ENCODE measurements at regions not wholly inside any gene's neighbourhood (a gene's known extent, or its start where the extent isn't known, plus 50 kb on each side); places are given as distances from the start of the nearest gene placed in this dataset.

DNA sequence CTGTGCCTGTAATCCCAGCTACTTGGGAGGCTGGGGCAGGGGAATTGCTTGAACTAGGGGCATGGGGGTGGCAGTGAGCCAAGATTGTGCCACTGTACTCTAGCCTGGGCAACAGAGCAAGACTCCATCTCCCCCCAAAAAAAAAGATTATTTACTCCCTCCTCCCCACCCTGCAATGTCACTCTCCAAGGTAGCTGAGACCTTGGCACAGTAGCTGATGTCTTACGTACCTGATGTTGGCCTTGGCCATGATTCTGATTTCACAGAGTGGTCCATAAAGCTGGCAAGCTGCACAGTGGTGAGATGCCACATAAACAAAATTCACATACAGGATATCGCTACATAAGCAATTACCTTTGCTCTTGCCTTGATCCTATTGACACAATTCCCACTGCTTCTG, 108.5 kb downstream of the CAVIN4 start:
- Histone ChIP-seq H3K4me1 (no peaks in the 10 kb centered on the region), H3K27me3 (no peaks in the 10 kb centered on the region), H3K27ac (replicated peaks in 1 of 4) (no peak overlapping the region), H3K36me3 (no peaks in the 10 kb centered on the region), H3K4me3 (no peak overlapping the region), H3K9me3 (no peaks in the 10 kb centered on the region)
- WGBS = 91% methylated on average over 2 of the region's 2 CpGs
- no peak for DNase-seq (ENCODE audit: extremely low spot score)
- intact Hi-C loops (cut with DNase I) = no loop called here
- TF ChIP-seq, protein P1, sequence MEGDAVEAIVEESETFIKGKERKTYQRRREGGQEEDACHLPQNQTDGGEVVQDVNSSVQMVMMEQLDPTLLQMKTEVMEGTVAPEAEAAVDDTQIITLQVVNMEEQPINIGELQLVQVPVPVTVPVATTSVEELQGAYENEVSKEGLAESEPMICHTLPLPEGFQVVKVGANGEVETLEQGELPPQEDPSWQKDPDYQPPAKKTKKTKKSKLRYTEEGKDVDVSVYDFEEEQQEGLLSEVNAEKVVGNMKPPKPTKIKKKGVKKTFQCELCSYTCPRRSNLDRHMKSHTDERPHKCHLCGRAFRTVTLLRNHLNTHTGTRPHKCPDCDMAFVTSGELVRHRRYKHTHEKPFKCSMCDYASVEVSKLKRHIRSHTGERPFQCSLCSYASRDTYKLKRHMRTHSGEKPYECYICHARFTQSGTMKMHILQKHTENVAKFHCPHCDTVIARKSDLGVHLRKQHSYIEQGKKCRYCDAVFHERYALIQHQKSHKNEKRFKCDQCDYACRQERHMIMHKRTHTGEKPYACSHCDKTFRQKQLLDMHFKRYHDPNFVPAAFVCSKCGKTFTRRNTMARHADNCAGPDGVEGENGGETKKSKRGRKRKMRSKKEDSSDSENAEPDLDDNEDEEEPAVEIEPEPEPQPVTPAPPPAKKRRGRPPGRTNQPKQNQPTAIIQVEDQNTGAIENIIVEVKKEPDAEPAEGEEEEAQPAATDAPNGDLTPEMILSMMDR (IDR thresholded peaks at IDR 0.05) = no peak
- no peak for TF ChIP-seq POLR2A (IDR thresholded peaks at IDR 0.05; ENCODE audit: low read depth)
- no peak for TF ChIP-seq EP300 (IDR thresholded peaks at IDR 0.05)
- no peak for TF ChIP-seq POLR2AphosphoS5 (IDR thresholded peaks at IDR 0.05)

DNA sequence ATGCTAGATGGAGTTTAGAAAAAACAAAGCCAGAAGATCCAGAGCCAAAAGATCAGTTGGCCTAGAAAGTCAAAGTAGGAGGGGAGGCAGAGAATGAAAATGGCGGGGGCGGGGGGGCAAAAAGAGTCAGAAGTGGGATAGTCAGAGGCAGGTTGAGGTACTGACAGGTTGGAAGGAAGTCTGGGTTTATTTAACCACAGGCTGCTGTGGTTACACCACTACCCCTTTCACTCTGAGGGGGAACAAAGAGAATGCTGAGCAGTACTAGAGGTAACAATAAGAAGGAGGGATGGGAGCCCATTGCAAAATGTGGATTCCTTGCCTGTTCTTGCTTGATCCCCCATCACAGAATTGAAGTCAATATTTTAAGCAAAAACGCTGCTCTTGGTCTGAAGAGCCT, 111.8 kb downstream of the CAVIN4 start:
- TF ChIP-seq POLR2AphosphoS5 (IDR thresholded peaks at IDR 0.05) (no peak), EP300 (IDR thresholded peaks at IDR 0.05) (no peak), POLR2A (IDR thresholded peaks at IDR 0.05; ENCODE audit: low read depth) (no peak)
- TF ChIP-seq, protein P1 (IDR thresholded peaks at IDR 0.05) = no peak
- no peaks in the 10 kb centered on the region for H3K27me3 ChIP-seq
- no peak for DNase-seq (ENCODE audit: extremely low spot score)
- no peak overlapping the region for H3K27ac ChIP-seq (replicated peaks in 1 of 4)
- 77% methylated on average over 3 of the region's 3 CpGs for WGBS
- H3K4me3 ChIP-seq = no peak overlapping the region
- no peaks in the 10 kb centered on the region for H3K9me3 ChIP-seq
- no peaks in the 10 kb centered on the region for H3K4me1 ChIP-seq
- intact Hi-C loops (cut with DNase I) = no loop called here
- H3K36me3 ChIP-seq = no peaks in the 10 kb centered on the region

DNA sequence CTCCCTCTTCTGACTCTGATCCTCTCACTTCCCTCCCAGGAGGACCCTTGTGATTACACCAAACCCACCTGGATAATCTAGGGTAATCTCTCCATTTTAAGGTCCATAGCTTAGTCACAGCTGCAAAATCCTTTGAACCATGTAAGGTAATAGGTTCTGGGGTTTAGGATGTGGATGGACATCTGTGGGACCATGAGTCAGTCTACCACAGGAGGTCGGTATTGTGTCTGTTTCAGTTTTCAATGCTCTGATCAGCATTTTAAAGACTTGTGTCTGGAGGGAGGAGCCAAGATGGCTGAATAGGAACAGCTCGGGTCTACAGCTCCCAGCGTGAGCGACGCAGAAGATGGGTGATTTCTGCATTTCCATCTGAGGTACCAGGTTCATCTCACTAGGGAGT, 112.6 kb downstream of the CAVIN4 start:
- no peak for DNase-seq (ENCODE audit: extremely low spot score)
- Histone ChIP-seq H3K9me3 (no peaks in the 10 kb centered on the region), H3K27me3 (no peaks in the 10 kb centered on the region), H3K4me1 (no peaks in the 10 kb centered on the region), H3K4me3 (no peak overlapping the region), H3K36me3 (no peaks in the 10 kb centered on the region), H3K27ac (replicated peaks in 1 of 4) (no peak overlapping the region)
- WGBS = no CpG with 5 or more reads among the region's 5 CpGs
- TF ChIP-seq EP300 (IDR thresholded peaks at IDR 0.05) = no peak
- TF ChIP-seq POLR2A (IDR thresholded peaks at IDR 0.05; ENCODE audit: low read depth) = no peak
- no peak for TF ChIP-seq POLR2AphosphoS5 (IDR thresholded peaks at IDR 0.05)
- TF ChIP-seq, protein P1 (IDR thresholded peaks at IDR 0.05) = no peak
- intact Hi-C loops (cut with DNase I) = no loop called here

DNA sequence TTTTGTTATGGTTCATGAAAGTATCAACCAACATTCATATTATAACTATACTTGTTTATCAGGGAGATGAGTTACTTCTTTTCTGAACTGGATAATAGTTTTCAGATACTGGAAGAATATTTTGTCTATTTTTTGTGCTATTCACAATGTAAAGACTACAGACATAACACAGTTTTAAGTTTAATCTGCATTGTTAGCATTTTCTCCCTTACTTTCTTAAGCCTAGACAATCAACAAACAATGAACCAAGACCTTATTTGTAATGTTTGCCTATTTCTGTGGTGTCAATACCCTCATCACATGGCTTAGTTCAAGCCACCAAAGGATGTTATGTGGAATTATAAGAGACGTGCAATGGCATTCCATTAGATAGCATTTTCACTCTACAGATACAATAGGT, 119.5 kb downstream of the CAVIN4 start:
- Histone ChIP-seq H3K4me1 (no peaks in the 10 kb centered on the region), H3K4me3 (no peak overlapping the region), H3K9me3 (no peaks in the 10 kb centered on the region), H3K27me3 (peaks cover 0 to 6% (median 0%) of the 10 kb centered on the region in 4 donors), H3K36me3 (no peaks in the 10 kb centered on the region), H3K27ac (replicated peaks in 1 of 4) (no peak overlapping the region)
- intact Hi-C loops (cut with DNase I) = no loop called here
- no peak for TF ChIP-seq POLR2AphosphoS5 (IDR thresholded peaks at IDR 0.05)
- TF ChIP-seq POLR2A (IDR thresholded peaks at IDR 0.05; ENCODE audit: low read depth) = no peak
- TF ChIP-seq, protein P1 (IDR thresholded peaks at IDR 0.05) = no peak
- no peak for TF ChIP-seq EP300 (IDR thresholded peaks at IDR 0.05)
- WGBS = 92% methylated on average over 1 of the region's 1 CpG
- no peak for DNase-seq (ENCODE audit: extremely low spot score)

DNA sequence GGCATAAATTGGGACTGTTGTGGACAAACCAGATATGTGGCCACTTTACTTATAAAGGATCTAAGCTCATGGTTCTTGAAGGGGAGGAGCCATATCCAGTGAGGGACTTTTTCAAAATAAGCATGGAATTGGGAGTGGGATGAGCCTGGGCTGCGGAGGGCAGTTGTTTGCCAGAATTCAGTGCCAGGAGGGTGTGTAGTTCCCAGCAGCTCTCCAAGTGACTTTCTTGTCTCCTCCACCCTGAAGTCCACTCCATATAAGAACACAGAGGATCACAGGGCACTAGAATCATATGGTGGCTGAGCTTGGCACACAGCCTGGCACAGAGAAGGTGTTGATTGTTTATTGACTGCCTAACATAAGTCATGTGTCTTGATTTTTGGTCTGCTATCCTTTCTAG, 121.1 kb downstream of the CAVIN4 start:
- TF ChIP-seq, protein P1 (IDR thresholded peaks at IDR 0.05) = no peak
- TF ChIP-seq POLR2A (IDR thresholded peaks at IDR 0.05; ENCODE audit: low read depth) = no peak
- no peak for TF ChIP-seq POLR2AphosphoS5 (IDR thresholded peaks at IDR 0.05)
- no peak for TF ChIP-seq EP300 (IDR thresholded peaks at IDR 0.05)
- Histone ChIP-seq H3K4me3 (no peak overlapping the region), H3K27me3 (peaks cover 0 to 6% (median 0%) of the 10 kb centered on the region in 4 donors), H3K9me3 (no peaks in the 10 kb centered on the region), H3K36me3 (no peaks in the 10 kb centered on the region), H3K4me1 (no peaks in the 10 kb centered on the region), H3K27ac (replicated peaks in 1 of 4) (no peak overlapping the region)
- no peak for DNase-seq (ENCODE audit: extremely low spot score)
- WGBS = 40% methylated on average over 1 of the region's 1 CpG
- intact Hi-C loops (cut with DNase I) = no loop called here

Data from esophagus muscularis mucosa (tissue), 4 donors.